IMR-90 (cell line): ENCODE measurements at regions not wholly inside any gene's neighbourhood (a gene's known extent, or its start where the extent isn't known, plus 50 kb on each side); places are given as distances from the start of the nearest gene placed in this dataset.

Source experiments
- ATAC-seq: fragments of 200-7000 bp; cut with Tn5 transposase; 2 replicates; pipeline ENCODE4 v1.9.1; 2020; ENCODE audit warnings: low read depth, mild to moderate bottlenecking, moderate library complexity
- BruUV-seq: library from RNA; stranded (reverse); fragments of 400-500 nt; replicated peaks from 2 replicates; lab custom pipeline; 2021; lab: Mats Ljungman, UMichigan
- CTCF ChIA-PET: fragments of 300-600 bp; formaldehyde crosslinking; extraction: SDS; loops from one replicate; lab custom pipeline; 2021; ENCODE audit warnings: antibody characterized with exemption; lab: Yijun Ruan, JAX
- POLR2A ChIA-PET: fragments of 300-600 bp; sonication (Branson Sonifier 250); formaldehyde crosslinking; loops from one replicate; lab custom pipeline; 2022; ENCODE audit warnings: antibody characterized with exemption; ENCODE audit not compliant: unreplicated experiment; lab: Charles Lee
- DNase-seq: peaks from one replicate; pipeline ENCODE4 v3.0.0; 2013
- H2AFZ ChIP-seq: replicated peaks from 2 replicates; pipeline ENCODE3; 2013; ENCODE audit warnings: low read length, mild to moderate bottlenecking; ENCODE audit not compliant: poor library complexity
- H2AK5ac ChIP-seq: 2 replicates; pipeline ENCODE4 v1.6.1; 2013; ENCODE audit warnings: low read depth, low read length, inconsistent platforms
- H2AK9ac ChIP-seq: replicated peaks from 2 replicates; pipeline ENCODE3; 2013; ENCODE audit warnings: mild to moderate bottlenecking, low read depth, low read length, moderate library complexity; ENCODE audit not compliant: poor library complexity
- H2BK120ac ChIP-seq: 2 replicates; pipeline ENCODE4 v1.6.1; 2013; ENCODE audit warnings: low read depth, low read length, inconsistent platforms
- H2BK15ac ChIP-seq: 3 replicates; pipeline ENCODE4 v1.6.1; 2013; ENCODE audit warnings: low read depth, low read length, inconsistent platforms
- H2BK20ac ChIP-seq: 2 replicates; pipeline ENCODE4 v1.6.1; 2013; ENCODE audit warnings: low read depth, mild to moderate bottlenecking, inconsistent platforms, low read length, moderate library complexity
- H2BK5ac ChIP-seq: 2 replicates; pipeline ENCODE4 v1.6.1; 2013; ENCODE audit warnings: mild to moderate bottlenecking, low read depth, low read length, inconsistent platforms; ENCODE audit not compliant: poor library complexity, severe bottlenecking
- H3K14ac ChIP-seq: replicated peaks from 2 replicates; pipeline ENCODE4 v1.6.1; 2013; ENCODE audit warnings: low read depth, low read length, inconsistent platforms
- H3K18ac ChIP-seq: 2 replicates; pipeline ENCODE4 v1.6.1; 2013; ENCODE audit warnings: low read depth, low read length, control low read depth
- H3K23ac ChIP-seq: 2 replicates; pipeline ENCODE4 v1.6.1; 2013; ENCODE audit warnings: low read depth, low read length, inconsistent platforms
- H3K27ac ChIP-seq: 2 replicates; pipeline ENCODE4 v1.5.1; 2013; ENCODE audit warnings: mild to moderate bottlenecking, control low read depth, low read length; ENCODE audit not compliant: insufficient read depth
- H3K27me3 ChIP-seq: 2 replicates; pipeline ENCODE4 v1.6.1; 2013; ENCODE audit warnings: low read length; ENCODE audit not compliant: control insufficient read depth, insufficient read depth
- H3K36me3 ChIP-seq: 2 replicates; pipeline ENCODE4 v1.6.1; 2013; ENCODE audit warnings: low read length, mixed read lengths; ENCODE audit not compliant: control insufficient read depth, insufficient read depth
- H3K4ac ChIP-seq: 2 replicates; pipeline ENCODE4 v1.6.1; 2013; ENCODE audit warnings: low read depth, low read length, inconsistent platforms
- H3K4me1 ChIP-seq: 2 replicates; pipeline ENCODE4 v1.6.1; 2013; ENCODE audit warnings: low read length, mixed read lengths; ENCODE audit not compliant: control insufficient read depth, insufficient read depth
- H3K4me2 ChIP-seq: 2 replicates; pipeline ENCODE4 v1.6.1; 2013; ENCODE audit warnings: low read depth, mild to moderate bottlenecking, control low read depth, low read length, moderate library complexity
- H3K4me3 ChIP-seq: 2 replicates; pipeline ENCODE4 v1.5.1; 2013; ENCODE audit warnings: low read depth, mild to moderate bottlenecking, control low read depth, low read length, moderate library complexity; ENCODE audit not compliant: insufficient read depth
- H3K56ac ChIP-seq: 2 replicates; pipeline ENCODE4 v1.6.1; 2013; ENCODE audit warnings: low read length, inconsistent platforms; ENCODE audit not compliant: insufficient read depth; ENCODE audit errors: extremely low read depth
- H3K79me1 ChIP-seq, 2 experiments: 2 replicates each; pipeline ENCODE4 v1.6.1; 2013; ENCODE audit warnings: low read length in 2 of 2, inconsistent platforms in 1 of 2, low read depth in 1 of 2
- H3K9ac ChIP-seq: 2 replicates; pipeline ENCODE4 v1.6.1; 2013; ENCODE audit warnings: low read depth, low read length, control low read depth
- H3K9me1 ChIP-seq: 2 replicates; pipeline ENCODE4 v1.6.1; 2013; ENCODE audit warnings: low read length, inconsistent platforms; ENCODE audit not compliant: insufficient read depth
- H3K9me3 ChIP-seq: 2 replicates; pipeline ENCODE4 v1.6.1; 2013; ENCODE audit warnings: low read length; ENCODE audit not compliant: control insufficient read depth, insufficient read depth
- H4K20me1 ChIP-seq: 2 replicates; pipeline ENCODE4 v1.6.1; 2013; ENCODE audit warnings: low read length, inconsistent platforms; ENCODE audit not compliant: insufficient read depth
- H4K5ac ChIP-seq: 2 replicates; pipeline ENCODE4 v1.6.1; 2013; ENCODE audit warnings: mild to moderate bottlenecking, low read depth, low read length, control low read depth
- H4K8ac ChIP-seq, 2 experiments: 2 replicates each; pipeline ENCODE4 v1.6.1; 2013; ENCODE audit warnings: low read depth in 2 of 2, low read length in 2 of 2, control low read depth in 1 of 2, inconsistent platforms in 1 of 2
- H4K91ac ChIP-seq: 2 replicates; pipeline ENCODE4 v1.6.1; 2013; ENCODE audit warnings: low read depth, low read length, inconsistent platforms; ENCODE audit not compliant: insufficient read depth
- BHLHE40 ChIP-seq: fragments of 150-350 bp; IDR thresholded peaks from 2 replicates; pipeline ENCODE4 v1.6.1; 2016; ENCODE audit warnings: mild to moderate bottlenecking, low read depth, low read length
- CHD1 ChIP-seq: IDR thresholded peaks from 2 replicates; pipeline ENCODE4 v1.6.1; 2012; ENCODE audit warnings: low read depth, low read length, improper control_type of control experiment
- FOS ChIP-seq: fragments of 150-350 bp; IDR thresholded peaks from 2 replicates; pipeline ENCODE4 v1.6.1; 2016; ENCODE audit warnings: low read depth, low read length
- MAZ ChIP-seq: IDR thresholded peaks from 2 replicates; pipeline ENCODE4 v1.6.1; 2012; ENCODE audit warnings: low read depth, mild to moderate bottlenecking, low read length, improper control_type of control experiment, moderate library complexity, borderline replicate concordance
- RAD21 ChIP-seq: IDR thresholded peaks from 2 replicates; pipeline ENCODE4 v1.6.1; 2012; ENCODE audit warnings: low read length, improper control_type of control experiment
- RCOR1 ChIP-seq: IDR thresholded peaks from 2 replicates; pipeline ENCODE4 v1.6.1; 2012; ENCODE audit warnings: mild to moderate bottlenecking, low read length, improper control_type of control experiment; ENCODE audit not compliant: insufficient replicate concordance
- RFX5 ChIP-seq: IDR thresholded peaks from 2 replicates; pipeline ENCODE4 v1.8.0; 2012; ENCODE audit warnings: low read depth, mild to moderate bottlenecking, low read length, moderate library complexity
- SMC3 ChIP-seq: fragments of 150-350 bp; IDR thresholded peaks from 2 replicates; pipeline ENCODE4 v1.6.1; 2016; ENCODE audit warnings: low read depth, mild to moderate bottlenecking, antibody characterized with exemption, low read length, moderate library complexity
- WGBS, 2 experiments: methylation state at CpG; one replicate each; pipeline versions ENCODE4 v1.1.5 to v1.1.7; 2013; ENCODE audit warnings: missing lambda C conversion rate in 2 of 2; ENCODE audit not compliant: insufficient read length in 1 of 2; ENCODE audit errors: extremely low coverage in 2 of 2; 5-methylcytosine and 5-hydroxymethylcytosine counted together
- dilution Hi-C: fragments of 300-500 bp; cut with HindIII; formaldehyde crosslinking; loops from one replicate; pipeline ENCODE4 v1.14.3; 2018; ENCODE audit warnings: low sequenced_read_pairs; ENCODE audit not compliant: unreplicated experiment
- in situ Hi-C: fragments of 300-500 bp; cut with MboI; formaldehyde crosslinking; loops from 3 replicates; pipeline ENCODE4 v1.14.3; 2019; ENCODE audit warnings: low sequenced_read_pairs, inconsistent platforms, mixed read lengths
- intact Hi-C: fragments of 100-400 bp; cut with micrococcal nuclease; formaldehyde crosslinking; loops from 2 replicates; pipeline ENCODE4 v1.10.0; 2022
- TF ChIP-seq, protein P1 (sequence below): conservative IDR thresholded peaks from 2 replicates; pipeline ENCODE4 v1.5.1; 2012; ENCODE audit warnings: mild to moderate bottlenecking, low read depth, low read length, improper control_type of control experiment

DNA sequence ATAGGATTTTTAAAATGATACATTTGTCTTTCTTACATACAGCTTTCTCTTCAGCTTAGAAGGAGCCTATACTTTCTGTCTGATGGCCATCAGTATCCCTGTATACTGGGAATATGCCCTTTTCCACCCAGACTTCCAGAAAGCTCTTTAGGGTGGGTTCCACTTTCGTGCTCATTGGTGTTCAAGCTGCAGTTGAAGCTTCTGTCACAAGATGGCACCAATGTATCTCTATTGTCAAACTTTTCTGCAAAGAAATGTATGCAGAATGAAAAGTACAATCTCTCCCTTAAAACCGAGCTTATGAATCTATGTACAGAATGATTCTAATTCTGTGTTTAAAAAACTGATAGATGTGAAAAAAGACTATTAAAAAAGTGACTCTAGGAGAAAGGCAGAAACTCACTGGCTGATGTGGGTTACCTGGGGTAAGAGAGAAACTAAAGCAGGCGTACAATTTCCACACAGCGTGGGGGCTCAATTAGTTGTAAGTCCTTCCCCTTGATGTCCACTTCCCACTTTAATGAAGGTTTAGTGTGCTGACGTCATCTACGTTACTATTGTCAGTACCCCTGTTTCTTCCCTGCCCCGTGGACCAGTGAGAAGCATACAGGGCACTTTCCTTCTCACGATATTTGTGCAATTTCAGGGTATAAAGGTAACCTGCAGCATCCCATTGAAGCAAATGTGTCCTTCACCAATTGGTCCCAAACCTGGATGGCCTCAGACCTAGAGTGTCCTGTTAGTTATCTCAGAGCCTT is 57.3 kb upstream of the TCEAL2 start:
- Histone ChIP-seq H3K36me3 (no peaks in the 10 kb centered on the region), H3K56ac (no peak overlapping the region), H3K4ac (no peak overlapping the region), H2AK5ac (no peak overlapping the region), H3K27ac (no peak overlapping the region), H2BK120ac (no peak overlapping the region), H3K9me3 (0 out of 2 replicates have a peak, but pooled peaks cover 2% of the 10 kb centered on the region), H3K9me1 (no peaks in the 10 kb centered on the region), H2AK9ac (no peak overlapping the region), H3K4me2 (no peak overlapping the region), H4K8ac (no peak overlapping the region), H4K91ac (no peak overlapping the region), H3K4me1 (no peaks in the 10 kb centered on the region), H3K23ac (no peak overlapping the region), H4K20me1 (no peaks in the 10 kb centered on the region), H2BK5ac (no peak overlapping the region), H2BK15ac (no peak overlapping the region), H2AFZ (no peak overlapping the region), H3K4me3 (no peak overlapping the region), H3K14ac (no peak overlapping the region), H3K27me3 (no peaks in the 10 kb centered on the region), H3K18ac (no peak overlapping the region), H2BK20ac (no peak overlapping the region), H3K9ac (no peak overlapping the region), H4K5ac (no peak overlapping the region), H3K79me1 (no peaks in the 10 kb centered on the region)
- 0 out of 2 replicates have a peak, but pooled peaks have one; percentile 40 for ATAC-seq
- DNase-seq = peak; percentile 16
- POLR2A ChIA-PET = no interaction called here
- CTCF ChIA-PET = interaction anchor here (0.6 to 1.2 kb wide), 2 partner anchors 8 to 273 kb away, joined by 3 read pairs; no protein-coding TSS in a partner anchor
- no peak for TF ChIP-seq MAZ
- TF ChIP-seq, protein P1, sequence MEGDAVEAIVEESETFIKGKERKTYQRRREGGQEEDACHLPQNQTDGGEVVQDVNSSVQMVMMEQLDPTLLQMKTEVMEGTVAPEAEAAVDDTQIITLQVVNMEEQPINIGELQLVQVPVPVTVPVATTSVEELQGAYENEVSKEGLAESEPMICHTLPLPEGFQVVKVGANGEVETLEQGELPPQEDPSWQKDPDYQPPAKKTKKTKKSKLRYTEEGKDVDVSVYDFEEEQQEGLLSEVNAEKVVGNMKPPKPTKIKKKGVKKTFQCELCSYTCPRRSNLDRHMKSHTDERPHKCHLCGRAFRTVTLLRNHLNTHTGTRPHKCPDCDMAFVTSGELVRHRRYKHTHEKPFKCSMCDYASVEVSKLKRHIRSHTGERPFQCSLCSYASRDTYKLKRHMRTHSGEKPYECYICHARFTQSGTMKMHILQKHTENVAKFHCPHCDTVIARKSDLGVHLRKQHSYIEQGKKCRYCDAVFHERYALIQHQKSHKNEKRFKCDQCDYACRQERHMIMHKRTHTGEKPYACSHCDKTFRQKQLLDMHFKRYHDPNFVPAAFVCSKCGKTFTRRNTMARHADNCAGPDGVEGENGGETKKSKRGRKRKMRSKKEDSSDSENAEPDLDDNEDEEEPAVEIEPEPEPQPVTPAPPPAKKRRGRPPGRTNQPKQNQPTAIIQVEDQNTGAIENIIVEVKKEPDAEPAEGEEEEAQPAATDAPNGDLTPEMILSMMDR = peak; percentile 60
- peak; percentile 37 for TF ChIP-seq SMC3
- TF ChIP-seq RFX5 = no peak
- TF ChIP-seq BHLHE40 = no peak
- no peak for TF ChIP-seq RCOR1
- TF ChIP-seq CHD1 = no peak
- TF ChIP-seq RAD21 = peak; percentile 60
- TF ChIP-seq FOS = no peak
- intact Hi-C loops = loop anchor here (5.0 to 10.0 kb wide), 2 partner anchors 1087 to 1109 kb away; no protein-coding TSS in a partner anchor
- no TSS peak for BruUV-seq
- WGBS, 2 experiments = 0% methylated on average over 1 of the region's 8 CpGs; no CpG with 5 or more reads in 1 of the 2 experiments
- in situ Hi-C loops = no loop called here
- dilution Hi-C loops = no loop called here
